Neural cell (in vitro differentiated cells): ENCODE measurements at regions not wholly inside any gene's neighbourhood (a gene's known extent, or its start where the extent isn't known, plus 50 kb on each side); places are given as distances from the start of the nearest gene placed in this dataset.

Source experiments
- H2AFZ ChIP-seq: fragments of 200-600, 300-800 bp; sonication (generic), shearing (Covaris generic); 2 replicates; pipeline ENCODE4 v1.6.0; 2014; ENCODE audit warnings: low read depth, mild to moderate bottlenecking, antibody characterized with exemption, low read length, moderate library complexity
- H3F3A ChIP-seq: fragments of 200-600 bp; shearing (Covaris generic); 2 replicates; pipeline ENCODE4 v1.6.1; 2016; ENCODE audit warnings: mild to moderate bottlenecking, moderate library complexity, mixed read lengths, antibody characterized with exemption, low read length; ENCODE audit not compliant: insufficient read depth, poor library complexity, severe bottlenecking
- H3K27ac ChIP-seq: fragments of 200-600, 300-800 bp; sonication (generic), shearing (Covaris generic); 2 replicates; pipeline ENCODE4 v1.5.1; 2014; ENCODE audit warnings: mild to moderate bottlenecking, low read length, moderate library complexity
- H3K27me3 ChIP-seq: fragments of 300-800, 200-600 bp; sonication (generic), shearing (Covaris generic); 2 replicates; pipeline ENCODE4 v1.6.0; 2014; ENCODE audit warnings: mild to moderate bottlenecking, low read depth, low read length, moderate library complexity; ENCODE audit not compliant: insufficient read depth
- H3K36me3 ChIP-seq: fragments of 300-800, 200-600 bp; sonication (generic), shearing (Covaris generic); 2 replicates; pipeline ENCODE4 v1.5.1; 2014; ENCODE audit warnings: mild to moderate bottlenecking, antibody characterized with exemption, low read length, moderate library complexity; ENCODE audit not compliant: insufficient read depth
- H3K4me2 ChIP-seq: fragments of 300-800, 200-600 bp; sonication (generic), shearing (Covaris generic); 2 replicates; pipeline ENCODE4 v1.6.0; 2014; ENCODE audit warnings: mild to moderate bottlenecking, low read length
- H3K4me3 ChIP-seq: fragments of 300-800, 200-600 bp; sonication (generic), shearing (Covaris generic); 2 replicates; pipeline ENCODE4 v1.5.1; 2014; ENCODE audit warnings: mild to moderate bottlenecking, low read length, moderate library complexity
- H3K79me2 ChIP-seq: fragments of 200-600 bp; shearing (Covaris generic); replicated peaks from 2 replicates; pipeline ENCODE4 v1.6.0; 2014; ENCODE audit warnings: mild to moderate bottlenecking, low read length, moderate library complexity; ENCODE audit not compliant: insufficient read depth
- H3K9ac ChIP-seq: fragments of 300-800, 200-600 bp; sonication (generic), shearing (Covaris generic); 2 replicates; pipeline ENCODE4 v1.6.1; 2016; ENCODE audit warnings: mild to moderate bottlenecking, low read length, mixed read lengths
- H3K9me2 ChIP-seq: fragments of 200-600 bp; shearing (Covaris generic); 2 replicates; pipeline ENCODE4 v1.6.1; 2016; ENCODE audit warnings: mild to moderate bottlenecking, low read length, mixed read lengths; ENCODE audit not compliant: insufficient read depth
- H3K9me3 ChIP-seq: fragments of 200-600, 300-800 bp; sonication (generic), shearing (Covaris generic); 2 replicates; pipeline ENCODE4 v1.6.1; 2016; ENCODE audit warnings: mild to moderate bottlenecking, mixed run types, low read length, moderate library complexity, mixed read lengths
- H4K20me1 ChIP-seq: fragments of 200-600 bp; shearing (Covaris generic); 2 replicates; pipeline ENCODE4 v1.6.1; 2016; ENCODE audit warnings: mild to moderate bottlenecking, mixed run types; ENCODE audit not compliant: insufficient read depth
- CTCF ChIP-seq: fragments of 450-650 bp; IDR thresholded peaks from 2 replicates; pipeline ENCODE4 v1.5.1; 2014; ENCODE audit warnings: antibody characterized with exemption, mild to moderate bottlenecking, moderate library complexity; ENCODE audit not compliant: poor library complexity, severe bottlenecking
- EP300 ChIP-seq: fragments of 450-650 bp; conservative IDR thresholded peaks from 2 replicates; pipeline ENCODE4 v1.6.1; 2014; ENCODE audit warnings: antibody characterized with exemption, mild to moderate bottlenecking, moderate library complexity; ENCODE audit not compliant: poor library complexity, severe bottlenecking
- EZH2 ChIP-seq: fragments of 200-600, 300-800 bp; shearing (Covaris generic), sonication (generic); IDR thresholded peaks from 2 replicates; pipeline ENCODE4 v1.6.1; 2014; ENCODE audit warnings: antibody characterized with exemption, low read length, borderline replicate concordance, mild to moderate bottlenecking; ENCODE audit not compliant: insufficient read depth, poor library complexity, severe bottlenecking
- MXI1 ChIP-seq: fragments of 450-650 bp; conservative IDR thresholded peaks from 2 replicates; pipeline ENCODE4 v1.6.1; 2014; ENCODE audit warnings: antibody characterized with exemption, mild to moderate bottlenecking; ENCODE audit not compliant: poor library complexity, severe bottlenecking
- POLR2AphosphoS5 ChIP-seq: IDR thresholded peaks from 2 replicates; pipeline ENCODE4 v1.6.1; 2012
- RAD21 ChIP-seq: fragments of 450-650 bp; conservative IDR thresholded peaks from 2 replicates; pipeline ENCODE4 v1.6.1; 2014; ENCODE audit warnings: antibody characterized with exemption, mild to moderate bottlenecking, moderate library complexity
- REST ChIP-seq: IDR thresholded peaks from 2 replicates; pipeline ENCODE4 v1.6.1; 2012; ENCODE audit warnings: borderline replicate concordance
- SMC3 ChIP-seq: fragments of 450-650 bp; conservative IDR thresholded peaks from 2 replicates; pipeline ENCODE4 v1.6.1; 2014; ENCODE audit warnings: antibody characterized with exemption, mild to moderate bottlenecking, moderate library complexity; ENCODE audit not compliant: poor library complexity
- TAF1 ChIP-seq: IDR thresholded peaks from 2 replicates; pipeline ENCODE4 v1.6.1; 2012; ENCODE audit warnings: low read depth

GRCh38 chr9:26727471-26727870 is 165.1 kb downstream of the CAAP1 start:
- H3K9me2 ChIP-seq, result no peaks in the 10 kb centered on the region
- no peaks in the 10 kb centered on the region for H3F3A ChIP-seq
- no peaks in the 10 kb centered on the region for H3K36me3 ChIP-seq
- H3K9ac ChIP-seq, result no peak overlapping the region
- no peak overlapping the region for H3K4me3 ChIP-seq
- no peaks in the 10 kb centered on the region for H3K79me2 ChIP-seq
- H3K4me2 ChIP-seq, result no peak overlapping the region
- no peaks in the 10 kb centered on the region for H4K20me1 ChIP-seq
- H3K9me3 ChIP-seq, result no peaks in the 10 kb centered on the region
- H3K27ac ChIP-seq, result no peak overlapping the region
- no peak overlapping the region for H2AFZ ChIP-seq
- TF ChIP-seq SMC3, result no peak
- no peak for TF ChIP-seq REST
- TF ChIP-seq MXI1, result no peak
- TF ChIP-seq TAF1, result no peak
- no peak for TF ChIP-seq CTCF
- TF ChIP-seq RAD21, result no peak
- TF ChIP-seq EZH2, result no peak
- TF ChIP-seq EP300, result no peak
- TF ChIP-seq POLR2AphosphoS5, result no peak
- no peaks in the 10 kb centered on the region for H3K27me3 ChIP-seq

- Histone ChIP-seq H3K9ac (no peak overlapping the region), H3F3A (no peaks in the 10 kb centered on the region), H3K27me3 (no peaks in the 10 kb centered on the region), H3K27ac (no peak overlapping the region), H3K4me2 (no peak overlapping the region), H3K36me3 (no peaks in the 10 kb centered on the region), H2AFZ (no peak overlapping the region), H3K79me2 (no peaks in the 10 kb centered on the region), H4K20me1 (no peaks in the 10 kb centered on the region), H3K4me3 (no peak overlapping the region), H3K9me2 (no peaks in the 10 kb centered on the region), H3K9me3 (no peaks in the 10 kb centered on the region)
- TF ChIP-seq RAD21 (no peak), MXI1 (no peak), EP300 (no peak), POLR2AphosphoS5 (no peak), TAF1 (no peak), CTCF (no peak), EZH2 (no peak), REST (no peak), SMC3 (no peak)
Observed at GRCh38 chr9:26725573-26725972, 167.0 kb downstream of the CAAP1 start.
